K562 (cell line): ENCODE measurements at regions not wholly inside any gene's neighbourhood (a gene's known extent, or its start where the extent isn't known, plus 50 kb on each side); places are given as distances from the start of the nearest gene placed in this dataset.

Experiments
- ATAC-seq: fragments of 200-7000 bp; cut with Tn5 transposase; 3 replicates; pipeline ENCODE4 v1.9.1; 2020; ENCODE audit warnings: moderate library complexity
- BruUV-seq: library from RNA; stranded (reverse); fragments of 400-500 nt; replicated peaks from 2 replicates; lab custom pipeline; 2021; lab: Mats Ljungman, UMichigan
- CTCF ChIA-PET: fragments of 300-600 bp; formaldehyde crosslinking; extraction: SDS; loops from one replicate; lab custom pipeline; 2021; ENCODE audit warnings: low intra/inter-chr PET ratio; lab: Yijun Ruan, JAX
- POLR2A ChIA-PET: fragments of 300-600, 350-650 bp; sonication (Branson Sonifier 250); formaldehyde crosslinking; extraction: SDS; loops from one replicate; lab custom pipeline; 2021; ENCODE audit warnings: antibody characterized with exemption, inconsistent platforms; lab: Yijun Ruan, JAX
- DNase-seq, 4 experiments: peaks; one replicate each; pipeline versions ENCODE4 v3.0.0 to v3.0.0-alpha.2; 2011 to 2018; ENCODE audit warnings: low spot score in 3 of 4, mixed read lengths in 3 of 4; ENCODE audit errors: extremely low read depth in 1 of 4
- FAIRE-seq: peaks from 2 replicates; lab custom pipeline; 2011; peaks lifted over from hg19 to GRCh38; lab: Jason Lieb, UNC
- H2AFZ ChIP-seq: 2 replicates; pipeline ENCODE4 v1.6.0; 2011; ENCODE audit warnings: low read depth, low read length, control low read depth, inconsistent platforms
- H3K27ac ChIP-seq: fragments of 200-600 bp; 3 replicates; pipeline ENCODE4 v1.8.0; 2011; ENCODE audit warnings: low read depth, mild to moderate bottlenecking, control low read depth, inconsistent platforms, low read length, moderate library complexity, mixed read lengths; ENCODE audit errors: extremely low read depth
- H3K27me3 ChIP-seq, 2 experiments: fragments of 300-600 bp in 1 of 2; 2 replicates in 1 of 2; 3 replicates in 1 of 2; pipeline versions ENCODE4 v1.6.0 to v1.8.0; 2011; ENCODE audit warnings: inconsistent platforms in 2 of 2, low read length in 2 of 2, mild to moderate bottlenecking in 1 of 2, mixed read lengths in 1 of 2, moderate library complexity in 1 of 2; ENCODE audit not compliant: control insufficient read depth in 2 of 2, insufficient read depth in 2 of 2
- H3K36me3 ChIP-seq: fragments of 300-600 bp; 3 replicates; pipeline ENCODE4 v1.8.0; 2011; ENCODE audit warnings: mild to moderate bottlenecking, low read length, inconsistent platforms; ENCODE audit not compliant: control insufficient read depth, insufficient read depth
- H3K4me1 ChIP-seq, 2 experiments: fragments of 200-600 bp in 1 of 2; replicated peaks in 1 of 2; 2 replicates in 1 of 2; 3 replicates in 1 of 2; pipeline versions ENCODE4 v1.5.1 to v1.8.0; 2011; ENCODE audit warnings: inconsistent platforms in 2 of 2, low read length in 2 of 2, mild to moderate bottlenecking in 1 of 2, mixed read lengths in 1 of 2, moderate library complexity in 1 of 2; ENCODE audit not compliant: control insufficient read depth in 2 of 2, insufficient read depth in 2 of 2
- H3K4me2 ChIP-seq: 2 replicates; pipeline ENCODE4 v1.6.1; 2011; ENCODE audit warnings: low read length, control low read depth, inconsistent platforms, mixed read lengths; ENCODE audit not compliant: insufficient read depth
- H3K4me3 ChIP-seq: fragments of 200-600 bp; sonication (generic), shearing (Covaris generic); 2 replicates; pipeline ENCODE4 v1.5.1; 2016; ENCODE audit warnings: control low read depth, inconsistent platforms
- H3K79me2 ChIP-seq: fragments of 200-600 bp; 3 replicates; pipeline ENCODE4 v1.8.0; 2011; ENCODE audit warnings: low read length, inconsistent platforms; ENCODE audit not compliant: control insufficient read depth, insufficient read depth
- H3K9ac ChIP-seq, 2 experiments: 2 replicates each; pipeline versions ENCODE4 v1.6.0 to v1.6.1; 2011; ENCODE audit warnings: low read depth in 2 of 2, low read length in 2 of 2, control low read depth in 1 of 2, inconsistent platforms in 1 of 2, mild to moderate bottlenecking in 1 of 2, mixed read lengths in 1 of 2; ENCODE audit not compliant: insufficient read depth in 1 of 2
- H3K9me1 ChIP-seq: one replicate; pipeline ENCODE4 v1.6.0; 2011; ENCODE audit warnings: inconsistent platforms, mild to moderate bottlenecking, low read length, moderate library complexity; ENCODE audit not compliant: control insufficient read depth, insufficient read depth
- H3K9me3 ChIP-seq: replicated peaks from 2 replicates; pipeline ENCODE4 v1.5.1; 2011; ENCODE audit warnings: low read depth, low read length, inconsistent platforms; ENCODE audit not compliant: control insufficient read depth, insufficient read depth
- H4K20me1 ChIP-seq: replicated peaks from 2 replicates; pipeline ENCODE4 v1.6.1; 2011; ENCODE audit warnings: low read length, inconsistent platforms, mixed read lengths; ENCODE audit not compliant: control insufficient read depth, insufficient read depth
- EWSR1 ChIP-seq: fragments of 450-650 bp; IDR thresholded peaks from 2 replicates; pipeline ENCODE4 v1.6.1; 2018; ENCODE audit warnings: borderline replicate concordance, mild to moderate bottlenecking, low read depth, moderate library complexity; ENCODE audit not compliant: partially characterized antibody
- LEF1 ChIP-seq: fragments of 450-650 bp; IDR thresholded peaks from 2 replicates; pipeline ENCODE4 v1.6.1; 2016; ENCODE audit warnings: mild to moderate bottlenecking
- PHB2 ChIP-seq: fragments of 450-650 bp; IDR thresholded peaks from 2 replicates; pipeline ENCODE4 v1.6.1; 2017; ENCODE audit warnings: low read depth
- PREB ChIP-seq: sonication (generic); formaldehyde crosslinking; IDR thresholded peaks from 2 replicates; pipeline ENCODE4 v1.8.1; 2023; ENCODE audit warnings: mild to moderate bottlenecking, missing genetic modification reagents
- RBM39 ChIP-seq: fragments of 200-400 bp; formaldehyde crosslinking; optimal IDR thresholded peaks from 2 replicates; pipeline ENCODE3; 2018; ENCODE audit warnings: low read depth, low read length
- REST ChIP-seq, 2 experiments: fragments of 450-650 bp; formaldehyde crosslinking in 1 of 2; IDR thresholded peaks; 2 replicates each; pipeline versions ENCODE4 v1.4.0 to v1.6.1; 2014 to 2020; ENCODE audit warnings: mild to moderate bottlenecking in 2 of 2, borderline replicate concordance in 1 of 2, low read depth in 1 of 2
- SETDB1 ChIP-seq: IDR thresholded peaks from one replicate; pipeline ENCODE4 v1.6.1; 2012; ENCODE audit warnings: low read length, control low read depth, inconsistent platforms
- THRB ChIP-seq: fragments of 450-650 bp; formaldehyde crosslinking; conservative IDR thresholded peaks from 2 replicates; pipeline ENCODE4 v1.4.0; 2022; ENCODE audit warnings: mild to moderate bottlenecking, missing genetic modification characterization
- ZFP1 ChIP-seq: fragments of 450-650 bp; formaldehyde crosslinking; IDR thresholded peaks from 2 replicates; pipeline ENCODE4 v1.4.0; 2020; ENCODE audit warnings: mild to moderate bottlenecking, mixed read lengths
- ZNF354B ChIP-seq: fragments of 250-450 bp; sonication (Bioruptor Pico); IDR thresholded peaks from 2 replicates; pipeline ENCODE4 v1.4.0; 2020
- ZNF445 ChIP-seq: fragments of 250-450 bp; sonication (Bioruptor Pico); IDR thresholded peaks from 2 replicates; pipeline ENCODE4 v1.4.0; 2020; ENCODE audit warnings: low read depth, mild to moderate bottlenecking, moderate library complexity
- ZNF507 ChIP-seq: conservative IDR thresholded peaks from 2 replicates; pipeline ENCODE4 v1.6.1; 2017; ENCODE audit warnings: missing genetic modification characterization, missing compliant biosample characterization
- ZNF764 ChIP-seq: fragments of 250-450 bp; sonication (Bioruptor Pico); IDR thresholded peaks from 2 replicates; pipeline ENCODE4 v1.4.0; 2020; ENCODE audit warnings: low read depth, mild to moderate bottlenecking, moderate library complexity
- WGBS: fragments of 100-300 bp; shearing (Covaris generic); methylation state at CpG from one replicate; pipeline ENCODE4 v1.1.6; 2016; ENCODE audit warnings: low coverage, mixed read lengths; ENCODE audit not compliant: insufficient coverage; ENCODE audit errors: missing lambda C conversion rate; 5-methylcytosine and 5-hydroxymethylcytosine counted together
- in situ Hi-C: fragments of 300-500 bp; cut with MboI; formaldehyde crosslinking; loops from 4 replicates; pipeline ENCODE4 v1.15.0; 2018; ENCODE audit warnings: inconsistent platforms, mixed read lengths
- intact Hi-C: fragments of 100-400 bp; cut with micrococcal nuclease; formaldehyde crosslinking; loops from 2 replicates; pipeline ENCODE4 v1.14.2; 2022

DNA sequence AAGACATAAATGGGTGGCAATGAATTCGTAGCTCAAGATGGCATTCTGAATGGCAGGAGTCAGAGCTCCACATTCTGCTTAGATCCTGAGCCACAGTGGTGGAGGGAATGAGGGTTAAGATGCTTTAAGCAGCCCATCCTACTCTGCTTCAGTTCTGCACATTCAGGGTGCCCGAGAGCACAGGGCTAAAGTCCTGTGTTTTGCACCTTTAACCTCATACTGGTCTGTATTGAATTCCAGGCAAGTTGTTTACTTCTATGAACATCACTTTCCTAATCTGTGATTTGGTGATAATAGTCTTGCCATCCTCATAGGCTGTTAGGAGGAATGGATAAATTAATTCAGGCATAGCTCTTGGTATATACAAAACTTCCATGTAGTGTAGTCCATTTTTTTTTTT, 321.6 kb upstream of the CD180 start:
- no peaks in the 10 kb centered on the region for H3K9me3 ChIP-seq
- H2AFZ ChIP-seq, result no peak overlapping the region
- H3K27me3 ChIP-seq, result no peaks in the 10 kb centered on the region
- H4K20me1 ChIP-seq, result no peaks in the 10 kb centered on the region
- no peaks in the 10 kb centered on the region for H3K36me3 ChIP-seq
- ChIA-PET POLR2A (no interaction called here), CTCF (no interaction called here)
- 0% methylated on average over 2 of the region's 2 CpGs for WGBS
- H3K9me1 ChIP-seq, result no peaks in the 10 kb centered on the region
- TF ChIP-seq SETDB1 (no peak), ZFP1 (no peak), ZNF507 (tag) (no peak), THRB (CRISPR knock-in tag) (no peak), ZNF445 (CRISPR knock-in tag) (no peak), RBM39 (no peak), PREB (CRISPR knock-in tag) (no peak), REST (IDR thresholded peaks at IDR 0.05; ENCODE audit: borderline replicate concordance) (no peak), REST (CRISPR knock-in tag; IDR thresholded peaks at IDR 0.05; ENCODE audit: low read depth) (no peak), EWSR1 (no peak), PHB2 (no peak), LEF1 (no peak), ZNF354B (CRISPR knock-in tag) (no peak), ZNF764 (no peak)
- no peak overlapping the region for H3K4me2 ChIP-seq
- DNase-seq (no peak), FAIRE-seq (no peak), ATAC-seq (no peak)
- in situ Hi-C loops, result no loop called here
- no peaks in the 10 kb centered on the region for H3K4me1 ChIP-seq
- no peak overlapping the region for H3K4me3 ChIP-seq
- H3K9ac ChIP-seq, result no peak overlapping the region
- no peaks in the 10 kb centered on the region for H3K79me2 ChIP-seq
- BruUV-seq, result no TSS peak
- no peak overlapping the region for H3K27ac ChIP-seq
- intact Hi-C loops, result no loop called here
